ENCODE measurements at regions not wholly inside any gene's neighbourhood (a gene's known extent, or its start where the extent isn't known, plus 50 kb on each side); places are given as distances from the start of the nearest gene placed in this dataset.

GRCh38 chr13:108433976-108434755 is 164.6 kb downstream of the TNFSF13B start:
- no peak for TF ChIP-seq POLR2A (IDR thresholded peaks at IDR 0.05)
- TF ChIP-seq CTCF (IDR thresholded peaks at IDR 0.05), result no peak
